GM19239 (cell line): ENCODE measurements at regions not wholly inside any gene's neighbourhood (a gene's known extent, or its start where the extent isn't known, plus 50 kb on each side); places are given as distances from the start of the nearest gene placed in this dataset.

Experiments used
- DNase-seq: peaks from one replicate; pipeline ENCODE4 v3.0.0; 2011; ENCODE audit warnings: low spot score; ENCODE audit not compliant: insufficient read length
- FAIRE-seq: peaks from 2 replicates; lab custom pipeline; 2011; peaks lifted over from hg19 to GRCh38; lab: Jason Lieb, UNC

DNA sequence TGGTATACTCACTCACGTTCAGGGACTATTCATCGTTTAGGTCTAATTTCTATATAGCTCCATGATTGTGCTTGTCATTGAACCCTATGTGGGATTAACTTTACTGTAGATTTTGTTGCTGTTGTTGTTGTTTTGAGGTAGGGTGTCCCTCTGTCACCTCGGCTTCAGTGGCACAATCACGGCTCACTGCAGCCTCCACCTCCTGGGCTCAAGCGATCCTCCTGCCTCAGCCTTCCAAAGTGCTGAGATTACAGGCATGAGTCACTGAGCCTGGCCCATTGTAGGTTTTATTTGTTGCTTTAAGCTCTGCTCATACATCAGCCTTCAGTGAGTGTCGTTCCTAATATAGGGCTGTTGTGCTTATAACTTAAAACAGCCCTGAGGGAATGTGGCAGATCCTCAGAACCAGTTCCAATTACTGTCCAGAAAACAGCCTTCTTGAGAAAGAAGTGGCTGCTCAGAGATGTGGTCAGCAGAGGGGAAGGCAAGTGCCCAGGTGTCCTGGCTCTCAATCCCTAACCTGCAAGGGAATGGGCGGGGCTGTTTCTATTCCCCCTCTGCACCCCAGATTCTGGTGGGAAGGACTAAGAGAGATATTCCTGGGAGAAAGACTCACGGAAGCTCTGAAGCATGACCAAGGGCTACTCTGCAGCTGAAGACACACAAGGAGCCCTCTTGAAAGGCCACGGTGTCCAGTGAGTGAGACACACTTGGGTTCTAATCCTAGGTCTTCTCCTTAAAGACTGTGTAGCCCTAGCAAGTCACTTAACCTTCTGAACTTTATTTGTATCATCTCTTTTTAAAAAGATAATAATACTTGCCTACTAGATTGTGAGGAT, 79.6 kb upstream of the LCLAT1 start:
- FAIRE-seq (no peak), DNase-seq (no peak)

DNA sequence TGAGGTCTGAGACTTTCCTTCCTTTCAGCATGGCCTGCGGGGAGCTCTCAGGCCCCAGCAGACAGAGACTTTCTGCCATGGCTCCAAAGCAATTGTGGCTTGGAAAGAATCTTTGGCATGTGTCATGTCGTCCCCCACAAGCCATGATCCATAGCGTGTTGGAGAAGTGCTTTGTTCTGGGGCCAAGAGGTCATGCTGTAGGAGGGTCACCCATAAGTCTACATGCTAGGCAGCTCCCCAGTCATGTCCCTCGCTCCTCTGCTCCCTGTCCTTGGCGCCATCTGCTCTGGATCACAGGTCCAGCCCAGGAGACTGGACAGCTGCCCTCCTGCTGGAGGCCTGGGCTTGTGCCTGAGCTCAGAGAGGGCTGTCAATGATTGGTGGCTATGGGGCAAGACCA, 78.8 kb upstream of the LCLAT1 start:
- no peak for FAIRE-seq
- DNase-seq = no peak

DNA sequence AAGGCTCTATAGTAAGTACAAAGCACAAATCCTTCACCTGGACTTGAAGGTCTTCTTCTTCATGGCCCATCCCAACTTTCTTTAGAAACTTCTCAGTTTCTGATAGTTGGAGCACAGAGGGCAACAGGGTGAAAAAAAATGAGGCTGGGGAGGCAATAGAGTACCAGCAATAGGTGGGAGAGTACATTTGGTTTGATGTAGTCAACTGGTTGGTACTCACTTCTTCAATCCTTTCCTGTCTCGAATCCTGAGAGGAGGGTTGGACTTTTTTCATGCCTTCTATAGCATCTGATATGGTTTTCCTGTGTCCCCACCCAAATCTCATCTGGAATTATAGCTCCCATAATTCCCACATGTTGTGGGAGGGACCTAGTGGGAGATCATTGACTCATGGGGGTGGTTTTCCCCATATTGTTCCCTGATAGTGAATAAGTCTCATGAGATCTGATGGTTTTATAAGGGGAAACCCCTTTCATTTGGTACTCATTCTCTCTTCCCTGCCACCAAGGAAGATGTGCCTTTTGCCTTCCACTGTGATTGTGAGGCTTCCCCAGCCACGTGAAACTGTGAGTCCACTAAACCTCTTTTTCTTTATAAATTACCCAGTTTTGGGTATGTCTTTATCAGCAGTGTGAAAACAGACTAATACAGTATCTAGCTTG, 75.9 kb upstream of the LCLAT1 start:
- FAIRE-seq = no peak

DNA sequence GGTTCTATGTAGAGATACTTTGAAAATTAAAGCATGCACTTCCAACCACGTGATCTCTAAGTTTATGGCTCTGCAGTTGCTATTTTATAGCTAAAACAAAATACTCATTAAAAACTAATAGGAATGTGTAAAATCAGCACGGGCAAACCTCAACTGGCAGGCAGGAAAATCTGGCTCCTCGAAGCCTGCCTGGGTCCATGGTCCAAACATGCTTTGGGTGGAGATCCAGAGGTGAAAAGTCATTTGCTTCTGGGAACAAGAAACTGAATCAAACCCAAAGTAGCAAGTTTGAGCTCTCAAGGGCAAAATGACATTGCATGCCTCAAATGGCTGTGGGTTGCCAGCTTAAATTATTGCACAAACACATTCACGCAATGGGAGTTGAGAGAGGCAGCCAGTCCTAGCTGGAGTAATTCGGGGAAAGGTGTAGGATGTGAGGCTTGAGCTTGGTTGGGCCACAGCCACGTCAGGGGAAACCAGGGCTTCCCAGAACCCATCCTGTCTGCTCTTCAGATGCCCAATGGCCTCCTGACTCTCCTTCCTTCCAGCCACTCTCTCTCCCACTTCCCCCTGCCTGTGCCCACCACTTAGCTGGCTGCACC, 75.2 kb upstream of the LCLAT1 start:
- DNase-seq = no peak
- no peak for FAIRE-seq

More for the DNA sequence above, 75.9 kb upstream of the LCLAT1 start:
- no peak for DNase-seq

DNA sequence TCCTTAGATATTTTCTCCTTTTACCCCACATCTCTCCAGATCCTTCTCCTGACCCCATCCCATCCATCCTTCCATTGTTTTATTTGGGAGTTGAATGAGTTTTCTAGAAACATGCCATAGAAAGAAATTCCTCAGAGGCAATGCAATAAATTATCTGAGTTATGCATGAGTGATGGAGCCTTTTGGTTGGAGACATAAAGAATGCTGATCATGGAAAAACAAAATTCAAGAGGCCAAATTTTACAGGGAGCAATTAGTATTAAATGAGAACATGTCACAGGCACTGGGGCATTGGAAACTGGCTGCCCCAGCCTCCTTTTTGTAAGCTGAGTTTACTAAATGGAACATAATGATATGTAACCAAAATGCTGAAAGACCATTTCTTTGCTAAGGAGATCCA, 74.2 kb upstream of the LCLAT1 start:
- FAIRE-seq (no peak), DNase-seq (no peak)

DNA sequence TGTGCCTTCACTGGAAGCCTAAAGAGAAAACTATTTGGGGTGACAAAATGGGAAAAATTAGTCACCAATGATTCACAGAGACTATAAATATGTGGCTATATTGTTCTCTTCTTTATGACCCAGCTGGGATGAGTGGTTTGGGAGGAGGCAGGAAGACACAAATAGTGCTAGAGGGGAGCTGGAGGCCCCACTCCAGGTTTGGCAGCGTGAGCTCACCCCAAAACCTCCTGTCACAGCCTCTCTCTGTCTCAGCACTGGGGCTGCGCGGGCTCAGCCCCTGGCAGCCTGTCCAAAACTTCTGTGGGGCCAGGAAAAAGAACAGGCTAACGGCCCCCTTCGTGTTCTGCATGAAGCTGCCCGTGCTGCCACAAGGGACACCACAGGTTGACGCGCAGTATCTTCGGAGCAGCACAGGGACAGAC, 73.2 kb upstream of the LCLAT1 start:
- no peak for FAIRE-seq
- DNase-seq = no peak

DNA sequence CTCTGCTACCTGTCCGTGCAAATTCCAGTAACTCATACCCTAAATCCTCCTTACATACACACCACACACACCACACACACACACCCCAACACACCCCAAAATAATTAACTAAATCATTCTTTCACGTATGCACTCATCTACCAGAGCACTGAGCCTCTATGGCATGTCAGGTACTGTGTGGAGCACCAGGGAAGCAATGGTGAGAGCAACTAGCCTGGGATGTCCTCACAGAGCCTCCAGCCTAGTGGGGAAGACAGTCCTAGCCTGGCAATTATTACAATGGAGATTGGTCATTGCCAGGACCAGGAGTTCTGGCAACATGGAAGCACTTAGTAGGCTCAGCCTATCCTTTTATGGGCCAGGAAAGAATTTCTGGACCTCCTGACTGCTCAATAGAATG, 72.7 kb upstream of the LCLAT1 start:
- FAIRE-seq (no peak), DNase-seq (no peak)

DNA sequence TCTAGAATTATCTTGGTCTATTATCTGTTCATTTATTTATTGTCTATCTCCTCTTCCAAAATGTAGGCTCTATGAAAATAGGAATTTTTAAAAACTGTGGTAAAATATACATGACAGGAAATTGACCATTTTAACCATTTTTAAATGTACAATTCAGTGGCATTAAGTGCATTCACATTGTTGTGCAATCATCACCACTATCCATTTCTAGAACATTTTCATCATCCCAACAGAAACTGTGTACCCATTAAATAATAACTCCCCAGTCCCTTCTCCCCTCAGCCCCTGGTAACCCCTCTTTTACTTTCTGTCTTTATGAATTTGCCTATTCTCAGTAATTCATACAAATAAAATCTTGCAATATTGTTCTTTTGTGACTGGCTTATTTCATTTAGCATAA, 71.1 kb upstream of the LCLAT1 start:
- DNase-seq = no peak
- no peak for FAIRE-seq

DNA sequence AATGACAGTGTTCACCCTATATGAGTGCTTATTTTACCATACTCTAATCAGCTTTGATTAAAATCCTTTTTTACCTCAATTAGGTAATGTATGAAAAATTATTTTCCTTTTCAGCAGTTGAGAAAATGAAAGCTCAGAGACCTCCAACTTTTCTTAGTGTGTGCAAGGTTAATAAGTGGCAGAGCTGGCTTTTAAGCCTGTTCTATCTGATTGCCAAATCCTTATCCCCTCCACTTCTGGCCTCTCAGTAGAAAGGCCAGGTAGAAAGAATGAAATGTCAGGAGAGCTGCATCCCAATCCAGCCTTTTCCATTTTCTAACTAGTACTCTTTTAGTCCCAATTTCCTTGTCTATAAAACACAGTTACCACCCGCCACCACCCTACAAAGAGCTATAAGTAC, 67.6 kb upstream of the LCLAT1 start:
- FAIRE-seq (no peak), DNase-seq (no peak)

DNA sequence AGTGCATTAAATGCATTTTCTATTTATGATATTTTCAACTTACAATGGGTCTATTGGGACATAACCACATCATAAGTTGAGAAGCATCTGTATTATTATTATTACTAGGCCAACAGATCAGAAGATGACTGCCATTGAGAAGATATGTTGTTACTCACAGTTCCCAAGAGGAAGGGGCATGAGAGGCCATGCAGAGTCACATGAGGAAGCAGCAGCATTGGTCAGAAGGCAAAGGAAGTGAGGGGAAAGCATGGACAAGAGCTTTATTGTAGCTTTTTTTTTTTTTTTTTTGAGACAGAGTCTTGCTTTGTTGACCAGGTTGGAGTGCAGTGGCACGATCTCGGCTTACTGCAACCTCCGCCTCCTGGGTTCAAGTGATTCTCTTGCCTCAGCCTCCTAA, 66.2 kb upstream of the LCLAT1 start:
- FAIRE-seq (no peak), DNase-seq (no peak)

DNA sequence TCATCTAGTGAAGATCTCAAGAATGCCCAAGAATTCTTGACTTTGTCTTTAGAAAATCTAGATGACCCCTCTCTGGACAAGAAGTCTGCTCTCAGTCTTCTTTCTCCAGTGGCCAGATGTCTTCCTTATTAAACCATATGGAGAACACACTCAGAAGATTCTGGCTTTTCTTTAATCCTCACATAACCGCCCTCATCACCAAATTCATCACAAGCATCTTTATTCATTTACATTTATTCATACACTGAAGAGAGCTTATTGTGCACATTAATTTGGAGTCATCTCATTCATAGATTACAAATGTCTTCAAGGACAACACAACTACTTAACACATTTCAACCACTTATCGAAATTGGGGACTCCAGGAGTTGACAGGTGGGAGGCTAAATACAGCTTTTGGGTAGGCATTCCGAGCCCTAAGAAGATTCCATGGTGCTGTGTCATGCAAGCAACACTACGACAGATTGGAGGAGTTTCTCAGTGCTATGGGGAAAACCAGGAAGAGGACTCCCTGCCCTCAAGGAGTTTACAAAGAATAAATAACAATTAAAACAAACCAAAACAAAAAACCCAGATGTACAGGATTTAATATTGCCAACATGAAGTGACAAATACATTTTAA, 64.8 kb upstream of the LCLAT1 start:
- DNase-seq (no peak), FAIRE-seq (no peak)

DNA sequence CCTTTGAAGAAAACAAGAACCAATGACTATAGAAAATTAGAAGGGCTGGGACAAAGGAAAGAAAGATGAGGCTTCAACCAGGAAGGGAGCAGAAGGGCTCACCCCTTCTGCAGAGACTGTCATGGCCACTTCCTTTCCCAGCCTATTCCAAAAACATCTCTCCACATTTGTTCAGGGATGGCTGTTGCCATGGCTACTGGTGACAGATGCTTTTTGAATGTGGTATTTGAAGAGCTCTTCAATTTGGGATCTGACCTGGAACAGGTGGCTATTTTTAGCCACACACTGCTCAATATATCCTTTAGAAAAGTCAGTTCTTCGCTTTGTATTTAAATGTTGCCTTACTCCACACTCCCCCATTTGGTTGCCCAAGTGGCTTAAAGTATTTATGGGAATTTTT, 64.1 kb upstream of the LCLAT1 start:
- FAIRE-seq = no peak
- no peak for DNase-seq

DNA sequence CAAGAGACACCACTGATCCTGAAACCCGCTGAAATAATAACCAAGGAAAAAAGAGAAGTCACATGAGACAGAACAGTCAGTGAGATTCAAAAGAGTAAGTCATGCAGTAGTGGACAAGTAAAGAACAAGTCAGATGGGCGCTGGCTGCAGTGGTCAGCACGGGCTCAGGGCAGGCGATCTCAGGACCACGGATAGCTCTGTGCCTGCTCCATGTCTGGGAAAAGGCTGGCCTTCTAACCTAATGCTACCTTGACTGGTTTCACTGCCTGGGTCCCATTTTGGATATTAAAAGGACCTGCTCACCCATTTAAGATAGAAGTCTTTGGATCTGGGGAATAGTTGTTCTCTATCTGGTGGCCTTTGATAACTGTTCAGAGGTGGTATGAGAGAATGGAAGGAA, 61.7 kb upstream of the LCLAT1 start:
- no peak for DNase-seq
- no peak for FAIRE-seq

DNA sequence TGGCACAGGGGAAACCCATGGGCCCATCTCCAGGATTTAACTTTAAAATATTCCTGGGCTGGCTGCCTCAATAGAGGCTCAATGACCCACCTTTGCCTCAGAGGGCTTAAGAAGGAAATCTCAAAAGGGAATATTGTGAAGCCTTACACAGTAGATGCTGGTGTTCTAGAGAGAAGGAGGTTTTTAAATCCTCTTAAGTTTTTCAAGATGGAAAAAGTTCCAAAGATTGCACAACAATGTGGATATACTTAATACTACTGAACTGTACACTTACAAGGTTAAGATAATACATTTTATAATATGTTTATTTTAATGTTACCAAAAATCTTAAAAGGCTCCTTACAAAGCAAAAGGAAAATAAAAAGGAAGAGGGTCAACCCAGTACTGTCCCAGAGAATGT, 54.9 kb upstream of the LCLAT1 start:
- DNase-seq (no peak), FAIRE-seq (no peak)

DNA sequence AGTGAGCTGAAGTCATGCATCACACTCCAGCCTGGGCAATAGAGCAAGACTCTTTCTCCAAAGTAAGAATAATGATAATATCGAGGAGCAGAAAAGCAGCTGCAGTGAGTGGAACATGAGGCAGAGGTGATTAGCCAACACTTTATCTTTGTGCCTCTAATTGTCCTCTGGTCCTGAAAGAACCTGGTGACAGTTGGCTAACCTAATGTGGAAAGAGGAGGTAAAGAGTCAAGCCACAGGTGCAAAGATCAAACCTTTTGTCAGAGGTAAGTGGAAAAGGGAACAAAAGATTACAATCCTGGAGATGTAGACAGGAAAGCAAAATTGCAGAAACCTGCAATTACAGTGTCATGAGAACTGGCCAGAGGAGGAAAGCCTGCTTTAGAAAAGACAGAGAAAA, 53.5 kb upstream of the LCLAT1 start:
- FAIRE-seq (no peak), DNase-seq (no peak)

DNA sequence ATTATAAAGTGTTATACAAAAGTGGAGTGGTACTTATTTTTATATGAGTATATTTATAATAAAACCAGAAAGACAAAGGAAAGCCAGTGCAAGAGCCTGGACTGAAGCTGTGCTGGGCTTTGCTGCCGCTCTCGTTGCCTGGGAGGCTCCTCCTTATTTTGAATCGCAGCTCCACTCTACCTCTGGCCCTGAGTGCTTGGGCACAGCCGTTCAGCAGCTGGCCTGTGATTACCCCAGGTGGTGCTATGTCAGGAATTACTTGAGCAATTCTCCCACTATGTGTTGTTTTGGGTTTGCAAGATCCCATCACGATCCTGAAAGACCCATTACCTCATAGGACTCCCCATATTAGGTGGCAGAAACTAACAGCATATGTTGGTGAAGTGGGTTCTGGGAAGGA, 53.0 kb upstream of the LCLAT1 start:
- no peak for DNase-seq
- FAIRE-seq = no peak

DNA sequence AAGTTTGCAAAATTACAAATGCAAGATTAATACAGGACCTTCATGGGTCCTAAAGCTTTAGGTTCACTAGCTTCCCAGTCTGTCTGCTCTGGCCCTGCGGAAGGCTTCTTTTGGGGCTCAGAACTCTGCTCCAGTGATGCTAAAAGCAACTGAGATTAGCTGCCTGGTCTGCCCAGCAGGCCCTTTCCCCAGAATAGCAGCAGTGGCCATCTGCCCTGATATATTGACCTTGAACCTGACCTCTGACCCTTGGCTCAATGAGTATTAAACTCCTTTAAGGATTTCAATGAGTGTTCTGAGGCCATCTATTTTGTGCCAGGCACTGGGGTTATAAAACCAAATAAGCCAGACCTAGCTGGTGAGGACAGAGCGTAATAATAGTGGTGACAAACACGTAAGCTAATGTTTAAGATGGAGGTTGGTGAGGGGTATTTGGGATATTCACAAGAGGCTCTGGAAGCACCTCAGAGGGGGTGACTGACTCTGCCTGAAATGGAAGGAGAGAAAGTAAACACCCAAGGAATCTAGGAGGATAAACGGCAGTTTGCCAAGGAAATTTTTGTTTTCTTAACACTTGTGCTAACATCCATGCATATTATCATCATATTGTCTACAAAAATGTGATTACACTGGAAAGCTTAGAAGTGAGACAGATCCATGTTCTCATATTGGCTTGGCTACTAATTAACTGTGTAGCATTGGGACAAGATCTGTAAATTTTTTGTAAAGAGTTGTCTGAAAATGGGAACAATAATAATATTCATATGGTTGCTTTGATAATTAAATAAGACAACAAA, 50.4 kb upstream of the LCLAT1 start:
- no peak for FAIRE-seq

More for the DNA sequence above, 50.4 kb upstream of the LCLAT1 start:
- DNase-seq = no peak
